HEK293 (cell line): ENCODE measurements at regions not wholly inside any gene's neighbourhood (a gene's known extent, or its start where the extent isn't known, plus 50 kb on each side); places are given as distances from the start of the nearest gene placed in this dataset.

Experiments
- CTCF ChIA-PET: fragments of 350-600 bp; formaldehyde crosslinking; extraction: SDS; loops from one replicate; lab custom pipeline; 2021; ENCODE audit warnings: antibody characterized with exemption; lab: Yijun Ruan, JAX
- POLR2A ChIA-PET: fragments of 300-600 bp; formaldehyde crosslinking; extraction: SDS; loops from one replicate; lab custom pipeline; 2020; ENCODE audit warnings: antibody characterized with exemption, inconsistent platforms; lab: Yijun Ruan, JAX
- H3K27ac ChIP-seq: fragments of 200-500 bp; sonication (Bioruptor generic); 2 replicates; pipeline ENCODE4 v1.5.1; 2014; ENCODE audit warnings: low read depth, low read length, control low read depth, inconsistent platforms; ENCODE audit errors: extremely low read depth
- H3K36me3 ChIP-seq, 2 experiments: fragments of 200-500 bp in 1 of 2; sonication (Bioruptor generic) in 1 of 2; 1 replicate in 1 of 2; 2 replicates in 1 of 2; pipeline ENCODE4 v1.5.1; 2014 to 2017; ENCODE audit warnings: inconsistent platforms in 2 of 2, low read length in 2 of 2; ENCODE audit not compliant: control insufficient read depth in 2 of 2, insufficient read depth in 1 of 2
- H3K4me1 ChIP-seq: fragments of 200-500 bp; sonication (Bioruptor generic); 2 replicates; pipeline ENCODE4 v1.5.1; 2014; ENCODE audit warnings: mild to moderate bottlenecking, low read length, inconsistent platforms; ENCODE audit not compliant: control insufficient read depth, insufficient read depth
- H3K4me3 ChIP-seq: 2 replicates; pipeline ENCODE4 v1.5.1; 2011; ENCODE audit warnings: low read depth, mild to moderate bottlenecking, control low read depth, low read length, moderate library complexity
- H3K9me3 ChIP-seq: fragments of 200-500 bp; sonication (Bioruptor generic); 2 replicates; pipeline ENCODE4 v1.5.1; 2014; ENCODE audit warnings: low read depth, low read length, inconsistent platforms; ENCODE audit not compliant: control insufficient read depth, insufficient read depth
- GLI2 ChIP-seq: fragments of 450-650 bp; formaldehyde crosslinking; IDR thresholded peaks from 2 replicates; pipeline ENCODE4; 2017; ENCODE audit warnings: missing biosample characterization, missing genetic modification characterization, low read depth, borderline replicate concordance
- KLF16 ChIP-seq: fragments of 450-650 bp; formaldehyde crosslinking; IDR thresholded peaks from 2 replicates; pipeline ENCODE4 v1.5.1; 2017; ENCODE audit warnings: missing biosample characterization, missing genetic modification characterization
- MYNN ChIP-seq: fragments of 450-650 bp; formaldehyde crosslinking; IDR thresholded peaks from 2 replicates; pipeline ENCODE4 v1.5.1; 2016; ENCODE audit warnings: missing biosample characterization, missing genetic modification characterization, borderline replicate concordance
- PRDM1 ChIP-seq: fragments of 450-650 bp; formaldehyde crosslinking; IDR thresholded peaks from 2 replicates; pipeline ENCODE4; 2016; ENCODE audit warnings: missing biosample characterization, missing genetic modification characterization
- SALL2 ChIP-seq: fragments of 450-650 bp; formaldehyde crosslinking; IDR thresholded peaks from 2 replicates; pipeline ENCODE4 v1.5.0; 2017; ENCODE audit warnings: missing biosample characterization, mild to moderate bottlenecking, missing genetic modification characterization, borderline replicate concordance
- ZBTB20 ChIP-seq: fragments of 450-650 bp; formaldehyde crosslinking; IDR thresholded peaks from 2 replicates; pipeline ENCODE4 v1.5.1; 2016; ENCODE audit warnings: missing biosample characterization, missing genetic modification characterization
- ZBTB7A ChIP-seq: fragments of 450-650 bp; formaldehyde crosslinking; IDR thresholded peaks from 2 replicates; pipeline ENCODE4 v1.5.1; 2016; ENCODE audit warnings: low read depth, missing biosample characterization, missing genetic modification characterization
- ZNF112 ChIP-seq: fragments of 450-650 bp; formaldehyde crosslinking; IDR thresholded peaks from 2 replicates; pipeline ENCODE4 v1.5.0; 2017; ENCODE audit warnings: missing biosample characterization, missing genetic modification characterization
- ZNF157 ChIP-seq: fragments of 450-650 bp; formaldehyde crosslinking; IDR thresholded peaks from 2 replicates; pipeline ENCODE4 v1.5.1; 2016; ENCODE audit warnings: missing biosample characterization, missing genetic modification characterization
- ZNF211 ChIP-seq: fragments of 450-650 bp; formaldehyde crosslinking; IDR thresholded peaks from 2 replicates; pipeline ENCODE4 v1.5.1; 2016; ENCODE audit warnings: low read depth, missing biosample characterization, missing genetic modification characterization
- ZNF266 ChIP-seq: fragments of 450-650 bp; formaldehyde crosslinking; IDR thresholded peaks from 2 replicates; pipeline ENCODE4 v1.5.1; 2016; ENCODE audit warnings: missing biosample characterization, missing genetic modification characterization, low read depth
- ZNF311 ChIP-seq: fragments of 450-650 bp; formaldehyde crosslinking; IDR thresholded peaks from 2 replicates; pipeline ENCODE4 v1.5.1; 2017; ENCODE audit warnings: missing biosample characterization, missing genetic modification characterization, borderline replicate concordance
- ZNF354C ChIP-seq: fragments of 450-650 bp; formaldehyde crosslinking; IDR thresholded peaks from 2 replicates; pipeline ENCODE4 v1.5.1; 2016; ENCODE audit warnings: missing biosample characterization, missing genetic modification characterization, low read depth, borderline replicate concordance
- ZNF423 ChIP-seq: fragments of 450-650 bp; formaldehyde crosslinking; IDR thresholded peaks from 2 replicates; pipeline ENCODE4 v1.5.1; 2016; ENCODE audit warnings: missing biosample characterization, missing genetic modification characterization
- ZNF670 ChIP-seq: fragments of 450-650 bp; formaldehyde crosslinking; IDR thresholded peaks from 2 replicates; pipeline ENCODE4 v1.5.1; 2016; ENCODE audit warnings: missing biosample characterization, missing genetic modification characterization, low read depth
- ZSCAN30 ChIP-seq: fragments of 450-650 bp; IDR thresholded peaks from 2 replicates; pipeline ENCODE4 v1.5.1; 2018; ENCODE audit warnings: missing biosample characterization, mild to moderate bottlenecking, missing genetic modification characterization, moderate library complexity
- TF ChIP-seq, protein P1 (sequence below): fragments of 450-650 bp; formaldehyde crosslinking; IDR thresholded peaks from 2 replicates; pipeline ENCODE4 v1.5.1; 2016; ENCODE audit warnings: missing biosample characterization, missing genetic modification characterization
- TF ChIP-seq, protein P2 (sequence below): fragments of 450-650 bp; formaldehyde crosslinking; IDR thresholded peaks from 2 replicates; pipeline ENCODE4 v1.5.1; 2016; ENCODE audit warnings: missing biosample characterization, missing genetic modification characterization
- TF ChIP-seq, protein P3 (sequence below): fragments of 450-650 bp; IDR thresholded peaks from 2 replicates; pipeline ENCODE4 v1.5.1; 2018; ENCODE audit warnings: missing biosample characterization, mild to moderate bottlenecking, missing genetic modification characterization

DNA sequence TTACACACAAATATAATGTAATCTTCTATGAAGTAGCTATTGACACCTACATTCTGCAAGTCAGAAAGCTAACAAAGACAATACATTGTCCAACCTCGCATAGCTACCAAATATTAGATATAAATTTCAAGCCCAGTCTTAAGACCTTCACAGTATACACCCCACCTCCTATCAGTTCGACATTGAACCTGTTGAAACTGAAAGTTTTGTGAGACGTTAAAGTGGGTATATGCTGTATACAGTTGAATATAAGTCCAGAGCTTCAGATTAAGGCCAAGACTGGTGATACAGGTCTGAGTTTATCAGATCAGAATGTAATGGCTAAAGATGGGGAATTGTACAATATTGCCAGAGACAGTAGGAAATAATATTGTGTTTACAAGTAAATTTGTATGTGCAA lies 489.3 kb upstream of the RORB start (continued):
- no peak for TF ChIP-seq ZNF266
- TF ChIP-seq ZSCAN30 (tag by site-specific recombination), result no peak
- no peak for TF ChIP-seq ZNF211
- TF ChIP-seq, protein P1, sequence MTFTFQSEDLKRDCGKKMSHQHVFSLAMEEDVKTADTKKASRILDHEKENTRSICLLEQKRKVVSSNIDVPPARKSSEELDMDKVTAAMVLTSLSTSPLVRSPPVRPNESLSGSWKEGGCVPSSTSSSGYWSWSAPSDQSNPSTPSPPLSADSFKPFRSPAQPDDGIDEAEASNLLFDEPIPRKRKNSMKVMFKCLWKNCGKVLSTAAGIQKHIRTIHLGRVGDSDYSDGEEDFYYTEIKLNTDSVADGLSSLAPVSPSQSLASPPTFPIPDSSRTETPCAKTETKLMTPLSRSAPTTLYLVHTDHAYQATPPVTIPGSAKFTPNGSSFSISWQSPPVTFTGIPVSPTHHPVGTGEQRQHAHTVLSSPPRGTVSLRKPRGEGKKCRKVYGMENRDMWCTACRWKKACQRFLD (tag by site-specific recombination), result no peak
- TF ChIP-seq ZNF354C (tag by site-specific recombination), result no peak
- TF ChIP-seq, protein P2, sequence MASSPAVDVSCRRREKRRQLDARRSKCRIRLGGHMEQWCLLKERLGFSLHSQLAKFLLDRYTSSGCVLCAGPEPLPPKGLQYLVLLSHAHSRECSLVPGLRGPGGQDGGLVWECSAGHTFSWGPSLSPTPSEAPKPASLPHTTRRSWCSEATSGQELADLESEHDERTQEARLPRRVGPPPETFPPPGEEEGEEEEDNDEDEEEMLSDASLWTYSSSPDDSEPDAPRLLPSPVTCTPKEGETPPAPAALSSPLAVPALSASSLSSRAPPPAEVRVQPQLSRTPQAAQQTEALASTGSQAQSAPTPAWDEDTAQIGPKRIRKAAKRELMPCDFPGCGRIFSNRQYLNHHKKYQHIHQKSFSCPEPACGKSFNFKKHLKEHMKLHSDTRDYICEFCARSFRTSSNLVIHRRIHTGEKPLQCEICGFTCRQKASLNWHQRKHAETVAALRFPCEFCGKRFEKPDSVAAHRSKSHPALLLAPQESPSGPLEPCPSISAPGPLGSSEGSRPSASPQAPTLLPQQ (tag by site-specific recombination), result no peak
- TF ChIP-seq ZNF157, result no peak
- TF ChIP-seq ZNF112, result no peak
- no peak for TF ChIP-seq ZBTB20 (tag by site-specific recombination)
- TF ChIP-seq, all 188 proteins: peak for 0

DNA sequence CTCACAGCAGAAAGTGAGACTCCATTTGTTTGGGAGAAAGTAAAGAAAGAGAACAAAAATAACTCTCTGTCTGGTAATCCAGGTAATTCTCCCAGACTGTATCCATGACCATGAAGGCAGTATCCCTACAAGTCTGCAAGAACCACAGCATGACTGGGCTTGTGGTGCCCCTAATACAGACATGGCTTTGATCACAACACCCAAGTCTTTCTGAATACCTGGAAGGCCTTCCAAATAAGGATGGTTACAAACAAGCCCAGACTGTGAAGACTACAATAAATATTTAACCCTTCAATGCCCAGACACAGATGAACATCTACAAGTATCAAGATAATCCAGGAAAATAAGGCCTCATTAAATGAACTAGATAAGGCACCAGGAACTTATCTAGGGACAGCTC lies 481.1 kb upstream of the RORB start:
- Histone ChIP-seq H3K4me1 (no peaks in the 10 kb centered on the region), H3K27ac (no peak overlapping the region), H3K36me3 (no peaks in the 10 kb centered on the region), H3K4me3 (no peak overlapping the region), H3K9me3 (no peaks in the 10 kb centered on the region)
- CTCF ChIA-PET, result interaction anchor here (0.7 kb wide), 1 partner anchor 20 kb away, joined by 5 read pairs; no protein-coding TSS in a partner anchor
- TF ChIP-seq SALL2 (no peak), KLF16 (no peak), MYNN (tag by site-specific recombination) (no peak), ZBTB7A (tag by site-specific recombination) (no peak)
- TF ChIP-seq, protein P3, sequence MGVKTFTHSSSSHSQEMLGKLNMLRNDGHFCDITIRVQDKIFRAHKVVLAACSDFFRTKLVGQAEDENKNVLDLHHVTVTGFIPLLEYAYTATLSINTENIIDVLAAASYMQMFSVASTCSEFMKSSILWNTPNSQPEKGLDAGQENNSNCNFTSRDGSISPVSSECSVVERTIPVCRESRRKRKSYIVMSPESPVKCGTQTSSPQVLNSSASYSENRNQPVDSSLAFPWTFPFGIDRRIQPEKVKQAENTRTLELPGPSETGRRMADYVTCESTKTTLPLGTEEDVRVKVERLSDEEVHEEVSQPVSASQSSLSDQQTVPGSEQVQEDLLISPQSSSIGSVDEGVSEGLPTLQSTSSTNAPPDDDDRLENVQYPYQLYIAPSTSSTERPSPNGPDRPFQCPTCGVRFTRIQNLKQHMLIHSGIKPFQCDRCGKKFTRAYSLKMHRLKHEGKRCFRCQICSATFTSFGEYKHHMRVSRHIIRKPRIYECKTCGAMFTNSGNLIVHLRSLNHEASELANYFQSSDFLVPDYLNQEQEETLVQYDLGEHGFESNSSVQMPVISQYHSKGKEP, result no peak
- POLR2A ChIA-PET, result no interaction called here

DNA sequence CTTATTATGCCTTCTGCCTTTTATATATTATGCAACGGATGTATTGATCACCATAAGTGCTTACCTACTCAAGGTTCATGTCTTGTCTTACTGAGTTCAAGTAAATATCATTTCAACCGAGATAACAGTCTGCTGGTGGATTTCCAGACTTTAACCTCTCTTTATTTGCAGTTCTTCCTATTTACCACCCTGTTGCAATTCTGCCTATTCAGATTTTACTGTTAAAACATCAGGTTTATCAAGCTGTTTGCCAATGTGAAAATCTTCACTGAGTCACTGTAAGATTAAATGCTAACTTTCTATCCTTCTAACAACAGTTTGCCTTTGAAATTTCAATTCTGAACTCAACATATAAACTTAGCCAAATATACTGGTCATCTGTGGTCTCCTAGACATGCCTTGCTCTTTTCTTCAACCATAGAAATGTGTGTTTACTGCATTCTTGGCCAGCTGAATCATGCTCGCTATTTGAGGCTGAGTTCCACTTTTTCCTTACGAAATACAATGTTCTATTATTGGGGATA lies 471.7 kb upstream of the RORB start:
- no peaks in the 10 kb centered on the region for H3K4me1 ChIP-seq
- ChIA-PET POLR2A (no interaction called here), CTCF (no interaction called here)
- H3K36me3 ChIP-seq, result no peaks in the 10 kb centered on the region
- TF ChIP-seq GLI2 (tag by site-specific recombination) (no peak), ZNF670 (tag by site-specific recombination) (no peak), PRDM1 (tag by site-specific recombination) (no peak), ZNF311 (tag by site-specific recombination) (no peak)
- no peaks in the 10 kb centered on the region for H3K9me3 ChIP-seq
- H3K27ac ChIP-seq, result no peak overlapping the region
- H3K4me3 ChIP-seq, result no peak overlapping the region

DNA sequence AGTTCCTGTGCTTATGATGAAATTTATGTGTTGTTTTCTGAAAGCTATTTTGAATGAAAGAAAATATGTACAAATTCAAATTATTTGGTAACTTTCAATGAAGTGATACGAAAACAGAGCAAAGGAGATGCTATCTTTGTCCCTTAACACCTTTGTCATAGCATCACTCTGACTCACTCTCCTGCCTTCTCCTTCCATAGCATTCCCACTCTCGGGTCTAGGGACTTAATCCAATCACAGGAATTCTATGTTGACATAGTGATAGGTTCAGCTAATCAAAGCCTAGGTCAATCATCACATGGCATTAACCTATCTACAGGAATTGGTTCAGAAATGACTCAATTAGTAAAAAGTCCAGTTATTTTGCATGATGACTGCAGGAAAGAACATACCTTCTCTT lies 464.7 kb upstream of the RORB start:
- no peaks in the 10 kb centered on the region for H3K36me3 ChIP-seq

More for the DNA sequence above, 464.7 kb upstream of the RORB start:
- CTCF ChIA-PET, result no interaction called here
- TF ChIP-seq ZNF354C (tag by site-specific recombination), result no peak
- TF ChIP-seq ZNF423 (tag by site-specific recombination), result no peak
- POLR2A ChIA-PET, result no interaction called here
- H3K4me3 ChIP-seq, result no peak overlapping the region
- H3K4me1 ChIP-seq, result no peaks in the 10 kb centered on the region
- no peak overlapping the region for H3K27ac ChIP-seq
- no peaks in the 10 kb centered on the region for H3K9me3 ChIP-seq
